PC-9 (cell line): ENCODE measurements at regions not wholly inside any gene's neighbourhood (a gene's known extent, or its start where the extent isn't known, plus 50 kb on each side); places are given as distances from the start of the nearest gene placed in this dataset.
"Not testable (repeated sequence)": the region's sequence is repeated elsewhere in the genome, so short reads cannot be mapped to it uniquely, and the experiment has no call there.

Experiments used
- CTCF ChIP-seq: fragments of 200-600 bp; sonication (generic); conservative IDR thresholded peaks from 2 replicates; pipeline ENCODE4 v1.6.1; 2017; ENCODE audit warnings: mixed run types, antibody characterized with exemption, mild to moderate bottlenecking, moderate library complexity
- EZH2 ChIP-seq: fragments of 200-600 bp; sonication (generic); IDR thresholded peaks from 2 replicates; pipeline ENCODE4 v1.8.0; 2017; ENCODE audit warnings: antibody characterized with exemption, low read depth

- TF ChIP-seq CTCF, EZH2: not testable (repeated sequence)
Observed at GRCh38 chrX:84846541-84846940, 157.1 kb upstream of the APOOL start.
